CD4-positive, alpha-beta memory T cell (primary cell): ENCODE measurements at regions not wholly inside any gene's neighbourhood (a gene's known extent, or its start where the extent isn't known, plus 50 kb on each side); places are given as distances from the start of the nearest gene placed in this dataset.
"Not testable (repeated sequence)": the region's sequence is repeated elsewhere in the genome, so short reads cannot be mapped to it uniquely, and the experiment has no call there.

Source experiments
- CTCF ChIA-PET: fragments of 350-600 bp; sonication (Branson Sonifier 250); formaldehyde crosslinking; loops from one replicate; lab custom pipeline; 2021; ENCODE audit warnings: inconsistent platforms; ENCODE audit not compliant: partially characterized antibody; lab: Charles Lee
- POLR2A ChIA-PET: fragments of 350-600 bp; sonication (Branson Sonifier 250); formaldehyde crosslinking; loops from one replicate; lab custom pipeline; 2021; ENCODE audit not compliant: partially characterized antibody; lab: Charles Lee
- DNase-seq, 5 donors: peaks; one replicate each; pipeline versions ENCODE4 v3.0.0 to v3.0.0-alpha.2; 2020 to 2022; ENCODE audit warnings: mixed read lengths in 1 of 5
- H3K27ac ChIP-seq: one replicate; pipeline ENCODE4 v1.7.0; 2013; ENCODE audit warnings: low read depth, low read length
- H3K27me3 ChIP-seq: 2 replicates; pipeline ENCODE4 v1.7.0; 2013; ENCODE audit warnings: mild to moderate bottlenecking, low read length, moderate library complexity; ENCODE audit not compliant: insufficient read depth
- H3K36me3 ChIP-seq: 2 replicates; pipeline ENCODE4 v1.7.0; 2013; ENCODE audit warnings: mild to moderate bottlenecking, low read length, moderate library complexity; ENCODE audit not compliant: insufficient read depth
- H3K4me1 ChIP-seq: 2 replicates; pipeline ENCODE4 v1.7.0; 2013; ENCODE audit warnings: mild to moderate bottlenecking, low read length, moderate library complexity; ENCODE audit not compliant: insufficient read depth
- H3K4me3 ChIP-seq, 2 donors: one replicate each; pipeline ENCODE4 v1.7.0; 2013; ENCODE audit warnings: low read length in 2 of 2, mild to moderate bottlenecking in 1 of 2
- H3K9me3 ChIP-seq, 2 donors: one replicate each; pipeline ENCODE4 v1.7.0; 2013; ENCODE audit warnings: low read length in 2 of 2, control low read depth in 1 of 2; ENCODE audit not compliant: control insufficient read depth in 1 of 2
- H3K27ac Mint-ChIP-seq, 7 donors: one replicate each; pipeline ENCODE4 v1.8.0; 2020 to 2021; ENCODE audit warnings: mixed read lengths in 7 of 7, mild to moderate bottlenecking in 6 of 7, inconsistent platforms in 3 of 7, moderate library complexity in 3 of 7
- H3K27me3 Mint-ChIP-seq, 2 donors: one replicate each; pipeline ENCODE4 v1.8.0; 2020 to 2021; ENCODE audit warnings: mixed read lengths in 2 of 2
- H3K36me3 Mint-ChIP-seq, 2 donors: one replicate each; pipeline ENCODE4 v1.8.0; 2020 to 2021; ENCODE audit warnings: mixed read lengths in 2 of 2, inconsistent platforms in 1 of 2, mild to moderate bottlenecking in 1 of 2
- H3K4me1 Mint-ChIP-seq, 4 donors: one replicate each; pipeline ENCODE4 v1.8.0; 2020 to 2021; ENCODE audit warnings: mixed read lengths in 4 of 4, mild to moderate bottlenecking in 1 of 4
- H3K4me3 Mint-ChIP-seq, 8 donors: one replicate each; pipeline ENCODE4 v1.8.0; 2020 to 2021; ENCODE audit warnings: mixed read lengths in 8 of 8, mild to moderate bottlenecking in 7 of 8, moderate library complexity in 6 of 8, inconsistent platforms in 3 of 8
- H3K9me3 Mint-ChIP-seq, 8 donors: one replicate each; pipeline ENCODE4 v1.8.0; 2020 to 2021; ENCODE audit warnings: mixed read lengths in 8 of 8, mild to moderate bottlenecking in 5 of 8, inconsistent platforms in 3 of 8, moderate library complexity in 1 of 8
- intact Hi-C: fragments of 100-400 bp; cut with micrococcal nuclease; formaldehyde crosslinking; loops from one replicate; pipeline ENCODE4 v1.15.1; 2023

- H3K36me3 Mint-ChIP-seq, H3K27ac Mint-ChIP-seq, CTCF ChIA-PET, POLR2A ChIA-PET, DNase-seq, H3K9me3 ChIP-seq, H3K27me3 ChIP-seq, intact Hi-C loops, H3K4me1 ChIP-seq, H3K4me1 Mint-ChIP-seq, H3K27me3 Mint-ChIP-seq, H3K9me3 Mint-ChIP-seq, H3K4me3 ChIP-seq, H3K36me3 ChIP-seq, H3K27ac ChIP-seq, H3K4me3 Mint-ChIP-seq: not testable (repeated sequence)
Measured at GRCh38 chr9:41321277-41321676, 132.2 kb upstream of the ZNG1F start.

GRCh38 chr9:41308953-41309352, 119.8 kb upstream of the ZNG1F start:
- H3K27ac ChIP-seq, CTCF ChIA-PET, intact Hi-C loops, H3K4me3 ChIP-seq, H3K4me1 ChIP-seq, H3K4me3 Mint-ChIP-seq, H3K9me3 Mint-ChIP-seq, DNase-seq, H3K36me3 Mint-ChIP-seq, POLR2A ChIA-PET, H3K36me3 ChIP-seq, H3K27me3 ChIP-seq, H3K27me3 Mint-ChIP-seq, H3K27ac Mint-ChIP-seq, H3K9me3 ChIP-seq, H3K4me1 Mint-ChIP-seq: not testable (repeated sequence)

GRCh38 chr9:41285744-41286143, 96.6 kb upstream of the ZNG1F start:
- intact Hi-C loops, H3K36me3 Mint-ChIP-seq, H3K9me3 Mint-ChIP-seq, DNase-seq, H3K4me1 ChIP-seq, H3K4me3 ChIP-seq, H3K27ac Mint-ChIP-seq, H3K4me3 Mint-ChIP-seq, H3K4me1 Mint-ChIP-seq, CTCF ChIA-PET, H3K36me3 ChIP-seq, H3K27me3 Mint-ChIP-seq, H3K9me3 ChIP-seq, H3K27me3 ChIP-seq, POLR2A ChIA-PET, H3K27ac ChIP-seq: not testable (repeated sequence)

GRCh38 chr9:41280299-41281238, 91.5 kb upstream of the ZNG1F start:
- H3K36me3 ChIP-seq, H3K4me1 Mint-ChIP-seq, H3K9me3 Mint-ChIP-seq, POLR2A ChIA-PET, H3K36me3 Mint-ChIP-seq, H3K4me3 ChIP-seq, CTCF ChIA-PET, H3K27ac ChIP-seq, intact Hi-C loops, H3K27me3 ChIP-seq, H3K27ac Mint-ChIP-seq, H3K27me3 Mint-ChIP-seq, H3K9me3 ChIP-seq, DNase-seq, H3K4me1 ChIP-seq, H3K4me3 Mint-ChIP-seq: not testable (repeated sequence)

- H3K27me3 Mint-ChIP-seq, POLR2A ChIA-PET, H3K36me3 Mint-ChIP-seq, H3K4me3 ChIP-seq, H3K36me3 ChIP-seq, H3K9me3 Mint-ChIP-seq, CTCF ChIA-PET, H3K27ac ChIP-seq, H3K9me3 ChIP-seq, H3K27me3 ChIP-seq, H3K4me3 Mint-ChIP-seq, H3K27ac Mint-ChIP-seq, intact Hi-C loops, DNase-seq, H3K4me1 ChIP-seq, H3K4me1 Mint-ChIP-seq: not testable (repeated sequence)
Measured at GRCh38 chr9:41279437-41279836, 90.3 kb upstream of the ZNG1F start.

DNA sequence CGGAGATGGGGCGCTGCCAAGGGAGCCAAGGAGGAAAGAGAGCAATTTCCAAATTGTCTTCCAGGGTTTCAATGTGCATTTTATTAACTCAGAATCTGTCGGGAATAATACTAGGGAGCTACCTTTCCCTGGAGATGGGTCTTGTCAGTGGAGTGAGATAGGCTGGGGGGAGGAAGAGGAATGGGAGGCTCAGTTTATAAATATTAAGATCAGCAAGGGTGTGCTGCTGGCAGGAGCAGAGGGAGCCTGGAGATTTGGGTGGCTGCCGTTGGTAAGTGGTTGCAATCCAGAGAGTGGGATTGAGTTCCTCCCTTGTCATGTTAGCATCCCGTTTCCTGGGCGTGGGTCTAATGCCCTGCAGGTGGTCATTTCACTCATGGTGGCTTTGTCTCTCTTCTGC, 89.9 kb upstream of the ZNG1F start:
- H3K36me3 Mint-ChIP-seq, H3K9me3 ChIP-seq, H3K9me3 Mint-ChIP-seq, CTCF ChIA-PET, H3K4me3 Mint-ChIP-seq, H3K36me3 ChIP-seq, H3K27ac Mint-ChIP-seq, H3K27me3 ChIP-seq, POLR2A ChIA-PET, H3K4me1 ChIP-seq, H3K27me3 Mint-ChIP-seq, intact Hi-C loops, H3K4me1 Mint-ChIP-seq, DNase-seq, H3K27ac ChIP-seq, H3K4me3 ChIP-seq: not testable (repeated sequence)

GRCh38 chr9:41273549-41274267, 84.6 kb upstream of the ZNG1F start:
- CTCF ChIA-PET, H3K4me1 Mint-ChIP-seq, H3K36me3 ChIP-seq, H3K27ac ChIP-seq, H3K36me3 Mint-ChIP-seq, H3K4me3 ChIP-seq, H3K4me1 ChIP-seq, H3K27me3 Mint-ChIP-seq, POLR2A ChIA-PET, H3K9me3 Mint-ChIP-seq, H3K27me3 ChIP-seq, intact Hi-C loops, H3K9me3 ChIP-seq: not testable (repeated sequence)
- Mint-ChIP-seq H3K4me3 (peak overlapping the region; percentile 70 to 83 (median 76)), H3K27ac (peak overlapping the region in 1 of 7 donors; percentile 46)
- peak; percentile 71 to 77 (median 73) for DNase-seq
